ENCODE measurements at regions not wholly inside any gene's neighbourhood (a gene's known extent, or its start where the extent isn't known, plus 50 kb on each side); places are given as distances from the start of the nearest gene placed in this dataset.

DNA sequence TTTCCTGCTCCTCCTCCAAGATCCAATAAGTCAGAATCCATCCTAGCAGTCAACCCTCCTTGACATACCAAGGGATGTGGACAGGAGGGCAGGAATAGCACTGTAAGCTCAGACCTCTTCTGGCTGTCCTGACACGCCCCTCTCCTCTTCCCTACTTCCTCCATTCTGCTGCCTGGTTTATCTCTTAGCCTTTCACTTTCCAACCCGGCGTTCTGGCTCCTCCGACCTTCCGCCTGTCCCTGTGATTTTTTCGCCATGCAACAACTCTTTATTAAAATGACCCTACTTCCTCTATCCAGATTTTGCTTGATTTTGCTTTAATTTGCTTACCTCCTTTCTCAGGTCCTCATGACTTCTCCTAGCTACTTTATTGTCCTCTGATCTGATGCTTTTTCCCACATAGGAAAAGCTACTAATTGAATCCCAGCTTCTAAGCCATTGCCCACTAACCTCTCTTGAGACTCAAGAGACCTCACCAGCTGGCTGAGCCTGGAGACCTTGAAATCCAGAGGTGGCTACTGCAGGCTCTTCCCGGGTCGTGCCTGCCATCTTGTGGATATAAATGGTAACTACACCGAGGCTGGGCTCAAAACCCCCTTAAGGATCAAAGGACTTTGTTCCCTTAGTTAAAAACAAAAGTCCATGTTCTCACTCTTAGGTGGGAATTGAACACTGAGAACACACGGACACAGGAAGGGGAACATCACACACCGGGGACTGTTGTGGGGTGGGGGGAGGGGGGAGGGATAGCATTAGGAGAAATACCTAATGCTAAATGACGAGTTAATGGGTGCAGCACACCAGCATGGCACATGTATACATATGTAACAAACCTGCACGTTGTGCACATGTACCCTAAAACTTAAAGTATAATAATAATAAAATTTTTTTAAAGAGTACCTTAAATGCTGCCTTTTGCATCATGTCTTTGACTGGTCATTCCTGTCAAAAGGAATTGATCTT is 139.4 kb downstream of the AKAIN1 start:
- peaks cover 3% of the 10 kb centered on the region; the same call in 1 of the 2 replicates for H3K27me3 ChIP-seq (ENCODE audit: low read depth, low read length)
- no peak overlapping the region for H3K27ac ChIP-seq (ENCODE audit: low read length)
- peaks cover 16% of the 10 kb centered on the region for H3K4me1 ChIP-seq (ENCODE audit: low read length)
- TF ChIP-seq, protein P1, sequence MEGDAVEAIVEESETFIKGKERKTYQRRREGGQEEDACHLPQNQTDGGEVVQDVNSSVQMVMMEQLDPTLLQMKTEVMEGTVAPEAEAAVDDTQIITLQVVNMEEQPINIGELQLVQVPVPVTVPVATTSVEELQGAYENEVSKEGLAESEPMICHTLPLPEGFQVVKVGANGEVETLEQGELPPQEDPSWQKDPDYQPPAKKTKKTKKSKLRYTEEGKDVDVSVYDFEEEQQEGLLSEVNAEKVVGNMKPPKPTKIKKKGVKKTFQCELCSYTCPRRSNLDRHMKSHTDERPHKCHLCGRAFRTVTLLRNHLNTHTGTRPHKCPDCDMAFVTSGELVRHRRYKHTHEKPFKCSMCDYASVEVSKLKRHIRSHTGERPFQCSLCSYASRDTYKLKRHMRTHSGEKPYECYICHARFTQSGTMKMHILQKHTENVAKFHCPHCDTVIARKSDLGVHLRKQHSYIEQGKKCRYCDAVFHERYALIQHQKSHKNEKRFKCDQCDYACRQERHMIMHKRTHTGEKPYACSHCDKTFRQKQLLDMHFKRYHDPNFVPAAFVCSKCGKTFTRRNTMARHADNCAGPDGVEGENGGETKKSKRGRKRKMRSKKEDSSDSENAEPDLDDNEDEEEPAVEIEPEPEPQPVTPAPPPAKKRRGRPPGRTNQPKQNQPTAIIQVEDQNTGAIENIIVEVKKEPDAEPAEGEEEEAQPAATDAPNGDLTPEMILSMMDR (IDR thresholded peaks at IDR 0.05; ENCODE audit: low read depth, low read length): peak; percentile 80
- TF ChIP-seq EZH2phosphoT487 (IDR thresholded peaks at IDR 0.05; ENCODE audit: low read depth): no peak
- H3K9ac ChIP-seq (ENCODE audit: low read length): no peak overlapping the region
- H3K4me3 ChIP-seq (ENCODE audit: low read length): peak overlapping the region; percentile 59
- no peak overlapping the region for H2AFZ ChIP-seq (ENCODE audit: low read depth, low read length)
- no peaks in the 10 kb centered on the region for H3K79me2 ChIP-seq (ENCODE audit: low read length)
- H3K4me2 ChIP-seq (ENCODE audit: low read length): peak overlapping the region; percentile 66
- no peaks in the 10 kb centered on the region for H3K36me3 ChIP-seq (replicated peaks; ENCODE audit: low read depth, low read length)
- H3K9me3 ChIP-seq (ENCODE audit: insufficient read depth, low read length): no peaks in the 10 kb centered on the region
- H4K20me1 ChIP-seq (ENCODE audit: insufficient read depth, low read length): no peaks in the 10 kb centered on the region

DNA sequence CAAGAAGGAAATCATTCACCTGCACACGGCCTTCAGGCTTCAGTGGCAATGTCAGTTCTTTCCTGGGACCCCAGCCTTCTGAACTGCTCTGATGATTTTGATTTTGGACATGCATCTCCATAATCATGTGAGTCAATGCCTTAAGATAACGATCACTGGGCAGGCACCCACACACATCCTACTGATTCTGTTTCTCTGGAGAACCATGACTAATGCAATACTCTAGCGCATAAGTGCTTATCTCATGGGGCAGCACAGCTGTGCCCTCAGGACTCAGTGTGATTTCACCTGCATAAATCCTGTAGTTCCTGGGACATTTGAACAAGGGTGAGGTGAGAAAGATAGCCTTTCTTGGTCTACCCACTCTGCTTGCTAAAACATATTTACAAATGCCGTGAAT is 144.6 kb downstream of the AKAIN1 start:
- H3K9me3 ChIP-seq (ENCODE audit: insufficient read depth, low read length): no peaks in the 10 kb centered on the region
- peaks cover 3% of the 10 kb centered on the region; the same call in 1 of the 2 replicates for H3K27me3 ChIP-seq (ENCODE audit: low read depth, low read length)
- no peaks in the 10 kb centered on the region for H4K20me1 ChIP-seq (ENCODE audit: insufficient read depth, low read length)
- H2AFZ ChIP-seq (ENCODE audit: low read depth, low read length): no peak overlapping the region
- H3K4me1 ChIP-seq (ENCODE audit: low read length): peaks cover 2% of the 10 kb centered on the region
- H3K79me2 ChIP-seq (ENCODE audit: low read length): no peaks in the 10 kb centered on the region
- no peak overlapping the region for H3K27ac ChIP-seq (ENCODE audit: low read length)
- no peaks in the 10 kb centered on the region for H3K36me3 ChIP-seq (replicated peaks; ENCODE audit: low read depth, low read length)
- H3K4me2 ChIP-seq (ENCODE audit: low read length): no peak overlapping the region
- no peak overlapping the region for H3K9ac ChIP-seq (ENCODE audit: low read length)
- H3K4me3 ChIP-seq (ENCODE audit: low read length): no peak overlapping the region
- no peak for TF ChIP-seq EZH2phosphoT487 (IDR thresholded peaks at IDR 0.05; ENCODE audit: low read depth)
- TF ChIP-seq, protein P1 (IDR thresholded peaks at IDR 0.05; ENCODE audit: low read depth, low read length): no peak

DNA sequence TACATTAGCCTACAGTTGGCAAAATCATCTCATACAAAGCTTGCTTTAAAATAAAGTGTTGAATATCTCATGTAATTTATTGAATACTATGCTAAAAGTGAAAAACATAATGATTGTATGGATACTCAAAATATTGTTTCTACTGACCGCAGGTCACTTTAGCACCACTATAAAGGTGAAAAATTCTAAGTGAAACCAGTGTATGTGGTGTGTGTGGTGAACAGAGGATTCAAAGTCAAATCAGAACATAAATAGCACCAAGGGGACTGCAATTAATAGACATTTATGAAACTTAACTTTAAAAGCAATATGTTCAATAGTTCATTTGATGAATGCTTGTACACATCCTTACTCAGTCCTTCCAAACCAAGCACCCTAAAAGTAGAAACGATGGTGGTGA is 145.8 kb downstream of the AKAIN1 start:
- no peaks in the 10 kb centered on the region for H3K4me1 ChIP-seq (ENCODE audit: low read length)
- H3K36me3 ChIP-seq (replicated peaks; ENCODE audit: low read depth, low read length): no peaks in the 10 kb centered on the region
- peaks cover 3% of the 10 kb centered on the region; the same call in 1 of the 2 replicates for H3K27me3 ChIP-seq (ENCODE audit: low read depth, low read length)
- H3K4me2 ChIP-seq (ENCODE audit: low read length): no peak overlapping the region
- no peak overlapping the region for H3K4me3 ChIP-seq (ENCODE audit: low read length)
- no peaks in the 10 kb centered on the region for H3K79me2 ChIP-seq (ENCODE audit: low read length)
- no peaks in the 10 kb centered on the region for H4K20me1 ChIP-seq (ENCODE audit: insufficient read depth, low read length)
- H3K9ac ChIP-seq (ENCODE audit: low read length): no peak overlapping the region
- TF ChIP-seq, protein P1 (IDR thresholded peaks at IDR 0.05; ENCODE audit: low read depth, low read length): no peak
- no peak for TF ChIP-seq EZH2phosphoT487 (IDR thresholded peaks at IDR 0.05; ENCODE audit: low read depth)
- no peak overlapping the region for H3K27ac ChIP-seq (ENCODE audit: low read length)
- no peaks in the 10 kb centered on the region for H3K9me3 ChIP-seq (ENCODE audit: insufficient read depth, low read length)
- no peak overlapping the region for H2AFZ ChIP-seq (ENCODE audit: low read depth, low read length)

DNA sequence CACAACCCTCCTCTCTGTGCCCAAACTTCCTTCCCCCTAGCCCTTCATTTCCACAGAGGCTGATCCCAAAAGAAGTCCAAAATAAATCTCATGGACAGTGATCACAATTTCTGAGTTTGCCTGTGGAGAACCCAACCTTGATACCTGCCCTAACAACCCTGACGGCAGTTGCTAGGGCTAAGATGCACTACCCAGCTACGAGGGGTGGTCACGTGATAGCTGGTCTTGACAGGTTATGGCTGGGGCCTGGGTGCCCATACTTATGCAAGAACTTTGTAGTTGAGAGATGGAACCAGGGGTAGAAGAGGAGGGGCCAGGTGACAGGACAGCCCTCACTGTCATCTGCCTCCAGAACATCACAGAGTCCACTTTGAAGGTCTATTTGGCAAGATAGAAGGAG is 147.9 kb downstream of the AKAIN1 start:
- Histone ChIP-seq H2AFZ (ENCODE audit: low read depth, low read length) (no peak overlapping the region), H3K36me3 (replicated peaks; ENCODE audit: low read depth, low read length) (no peaks in the 10 kb centered on the region)

More for the DNA sequence above, 147.9 kb downstream of the AKAIN1 start:
- no peak overlapping the region for H3K4me3 ChIP-seq (ENCODE audit: low read length)
- no peaks in the 10 kb centered on the region for H3K4me1 ChIP-seq (ENCODE audit: low read length)
- H3K9me3 ChIP-seq (ENCODE audit: insufficient read depth, low read length): no peaks in the 10 kb centered on the region
- TF ChIP-seq, protein P1 (IDR thresholded peaks at IDR 0.05; ENCODE audit: low read depth, low read length): no peak
- no peak for TF ChIP-seq EZH2phosphoT487 (IDR thresholded peaks at IDR 0.05; ENCODE audit: low read depth)
- no peaks in the 10 kb centered on the region for H4K20me1 ChIP-seq (ENCODE audit: insufficient read depth, low read length)
- no peaks in the 10 kb centered on the region for H3K79me2 ChIP-seq (ENCODE audit: low read length)
- H3K27ac ChIP-seq (ENCODE audit: low read length): no peak overlapping the region
- H3K9ac ChIP-seq (ENCODE audit: low read length): no peak overlapping the region
- no peak overlapping the region for H3K4me2 ChIP-seq (ENCODE audit: low read length)
- H3K27me3 ChIP-seq (ENCODE audit: low read depth, low read length): no peaks in the 10 kb centered on the region
